ENCODE measurements at regions not wholly inside any gene's neighbourhood (a gene's known extent, or its start where the extent isn't known, plus 50 kb on each side); places are given as distances from the start of the nearest gene placed in this dataset.
"Not testable (repeated sequence)": the region's sequence is repeated elsewhere in the genome, so short reads cannot be mapped to it uniquely, and the experiment has no call there.

DNA sequence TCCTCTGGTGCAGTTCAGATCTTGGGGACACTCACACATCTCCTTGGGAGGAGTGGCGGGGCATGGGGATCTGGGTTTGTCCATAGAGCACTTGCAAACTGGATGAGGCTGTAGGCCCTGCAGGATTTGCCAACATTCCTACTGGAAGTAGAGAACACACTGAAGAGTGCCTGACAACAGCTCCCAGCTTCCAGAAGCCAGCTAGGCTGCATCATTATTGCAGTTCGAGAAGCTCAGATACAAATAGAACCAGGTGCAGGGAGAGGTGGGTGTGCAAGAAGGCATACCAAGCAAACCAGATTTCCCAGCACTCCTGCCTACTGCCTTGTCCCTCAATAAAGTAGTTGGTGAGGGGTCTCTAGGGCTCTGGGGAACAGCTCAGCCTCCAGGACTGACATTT, 52.5 kb downstream of the RHOB start:
- no peak for DNase-seq (ENCODE audit: low read depth, low spot score)
- Histone ChIP-seq H3K36me3 (ENCODE audit: insufficient read depth, insufficient read length, low read length) (no peaks in the 10 kb centered on the region), H3K27me3 (ENCODE audit: insufficient read depth, insufficient read length) (no peaks in the 10 kb centered on the region), H3K9ac (ENCODE audit: insufficient read length, low read depth) (no peak overlapping the region), H3K4me3 (ENCODE audit: insufficient read length, low read depth) (no peak overlapping the region), H3K9me3 (ENCODE audit: insufficient read depth, low read length) (no peaks in the 10 kb centered on the region), H3K4me1 (ENCODE audit: insufficient read depth, insufficient read length) (peaks cover 3% of the 10 kb centered on the region)
- no peak for TF ChIP-seq YY1 (IDR thresholded peaks at IDR 0.05; ENCODE audit: insufficient read depth, insufficient read length)
- TF ChIP-seq SUZ12 (IDR thresholded peaks at IDR 0.05; ENCODE audit: extremely low read depth, insufficient read depth, insufficient read length) = no peak
- TF ChIP-seq ZNF274 (IDR thresholded peaks at IDR 0.05; ENCODE audit: low read depth, low read length) = no peak

GRCh38 chr2:20501974-20502373, 55.1 kb downstream of the RHOB start:
- H3K4me1 ChIP-seq (ENCODE audit: insufficient read depth, insufficient read length) = peaks cover 2% of the 10 kb centered on the region
- no peak for TF ChIP-seq SUZ12 (IDR thresholded peaks at IDR 0.05; ENCODE audit: extremely low read depth, insufficient read depth, insufficient read length)
- TF ChIP-seq ZNF274 (IDR thresholded peaks at IDR 0.05; ENCODE audit: low read depth, low read length) = no peak
- no peak for TF ChIP-seq YY1 (IDR thresholded peaks at IDR 0.05; ENCODE audit: insufficient read depth, insufficient read length)
- H3K27me3 ChIP-seq (ENCODE audit: insufficient read depth, insufficient read length) = no peaks in the 10 kb centered on the region
- no peaks in the 10 kb centered on the region for H3K9me3 ChIP-seq (ENCODE audit: insufficient read depth, low read length)
- no peak overlapping the region for H3K9ac ChIP-seq (ENCODE audit: insufficient read length, low read depth)
- no peak overlapping the region for H3K4me3 ChIP-seq (ENCODE audit: insufficient read length, low read depth)
- H3K36me3 ChIP-seq (ENCODE audit: insufficient read depth, insufficient read length, low read length) = no peaks in the 10 kb centered on the region
- no peak for DNase-seq (ENCODE audit: low read depth, low spot score)

- DNase-seq (ENCODE audit: low read depth, low spot score); H3K36me3 ChIP-seq (ENCODE audit: insufficient read depth, insufficient read length, low read length); H3K9ac ChIP-seq (ENCODE audit: insufficient read length, low read depth); H3K27me3 ChIP-seq (ENCODE audit: insufficient read depth, insufficient read length); H3K9me3 ChIP-seq (ENCODE audit: insufficient read depth, low read length); H3K4me3 ChIP-seq (ENCODE audit: insufficient read length, low read depth); H3K4me1 ChIP-seq (ENCODE audit: insufficient read depth, insufficient read length): not testable (repeated sequence)
Measured at GRCh38 chr2:20502496-20502895, 55.6 kb downstream of the RHOB start.

GRCh38 chr2:20504174-20504573, 57.3 kb downstream of the RHOB start:
- no peak overlapping the region for H3K9ac ChIP-seq (ENCODE audit: insufficient read length, low read depth)
- no peaks in the 10 kb centered on the region for H3K27me3 ChIP-seq (ENCODE audit: insufficient read depth, insufficient read length)
- no peak for DNase-seq (ENCODE audit: low read depth, low spot score)
- peaks cover 2% of the 10 kb centered on the region for H3K4me1 ChIP-seq (ENCODE audit: insufficient read depth, insufficient read length)
- H3K4me3 ChIP-seq (ENCODE audit: insufficient read length, low read depth) = no peak overlapping the region
- no peaks in the 10 kb centered on the region for H3K9me3 ChIP-seq (ENCODE audit: insufficient read depth, low read length)
- H3K36me3 ChIP-seq (ENCODE audit: insufficient read depth, insufficient read length, low read length) = no peaks in the 10 kb centered on the region
- TF ChIP-seq SUZ12 (IDR thresholded peaks at IDR 0.05; ENCODE audit: extremely low read depth, insufficient read depth, insufficient read length) (no peak), ZNF274 (IDR thresholded peaks at IDR 0.05; ENCODE audit: low read depth, low read length) (no peak)

DNA sequence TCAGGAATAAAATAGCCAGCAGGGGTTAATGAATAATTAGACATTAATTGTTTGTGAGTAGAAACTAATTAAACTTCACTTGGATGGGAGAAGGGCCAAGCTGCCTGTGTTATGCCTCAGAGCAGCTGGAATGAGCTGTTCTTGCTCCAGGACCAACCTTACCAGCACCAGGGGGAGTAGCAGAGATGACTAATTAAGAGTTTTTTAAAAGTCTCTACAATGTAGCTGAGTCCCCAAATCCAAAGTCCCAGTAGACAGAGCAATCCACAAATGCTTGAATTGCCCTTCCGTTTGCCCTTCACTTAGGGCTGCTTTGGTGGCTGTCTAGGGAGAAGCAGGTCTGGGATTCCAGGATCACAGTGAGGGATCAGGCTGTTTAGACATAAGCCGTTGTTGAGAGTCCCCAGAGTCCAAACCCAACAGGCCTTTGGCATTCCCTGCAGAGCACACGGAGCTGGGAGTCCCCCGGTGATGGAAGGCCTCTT, 59.4 kb downstream of the RHOB start:
- no peak overlapping the region for H3K4me3 ChIP-seq (ENCODE audit: insufficient read length, low read depth)
- no peak overlapping the region for H3K9ac ChIP-seq (ENCODE audit: insufficient read length, low read depth)
- H3K27me3 ChIP-seq (ENCODE audit: insufficient read depth, insufficient read length) = no peaks in the 10 kb centered on the region
- TF ChIP-seq SUZ12 (IDR thresholded peaks at IDR 0.05; ENCODE audit: extremely low read depth, insufficient read depth, insufficient read length) (no peak), ZNF274 (IDR thresholded peaks at IDR 0.05; ENCODE audit: low read depth, low read length) (no peak), YY1 (IDR thresholded peaks at IDR 0.05; ENCODE audit: insufficient read depth, insufficient read length) (no peak)
- no peak for DNase-seq (ENCODE audit: low read depth, low spot score)
- H3K36me3 ChIP-seq (ENCODE audit: insufficient read depth, insufficient read length, low read length) = no peaks in the 10 kb centered on the region
- no peaks in the 10 kb centered on the region for H3K9me3 ChIP-seq (ENCODE audit: insufficient read depth, low read length)
- H3K4me1 ChIP-seq (ENCODE audit: insufficient read depth, insufficient read length) = peaks cover 2% of the 10 kb centered on the region

GRCh38 chr2:20507166-20507692, 60.4 kb downstream of the RHOB start:
- no peak overlapping the region for H3K9ac ChIP-seq (ENCODE audit: insufficient read length, low read depth)
- peaks cover 2% of the 10 kb centered on the region for H3K4me1 ChIP-seq (ENCODE audit: insufficient read depth, insufficient read length)
- no peaks in the 10 kb centered on the region for H3K9me3 ChIP-seq (ENCODE audit: insufficient read depth, low read length)
- H3K27me3 ChIP-seq (ENCODE audit: insufficient read depth, insufficient read length) = no peaks in the 10 kb centered on the region
- H3K36me3 ChIP-seq (ENCODE audit: insufficient read depth, insufficient read length, low read length) = no peaks in the 10 kb centered on the region
- DNase-seq (ENCODE audit: low read depth, low spot score) = no peak
- TF ChIP-seq SUZ12 (IDR thresholded peaks at IDR 0.05; ENCODE audit: extremely low read depth, insufficient read depth, insufficient read length) (no peak), YY1 (IDR thresholded peaks at IDR 0.05; ENCODE audit: insufficient read depth, insufficient read length) (no peak), ZNF274 (IDR thresholded peaks at IDR 0.05; ENCODE audit: low read depth, low read length) (no peak)
- H3K4me3 ChIP-seq (ENCODE audit: insufficient read length, low read depth) = no peak overlapping the region

DNA sequence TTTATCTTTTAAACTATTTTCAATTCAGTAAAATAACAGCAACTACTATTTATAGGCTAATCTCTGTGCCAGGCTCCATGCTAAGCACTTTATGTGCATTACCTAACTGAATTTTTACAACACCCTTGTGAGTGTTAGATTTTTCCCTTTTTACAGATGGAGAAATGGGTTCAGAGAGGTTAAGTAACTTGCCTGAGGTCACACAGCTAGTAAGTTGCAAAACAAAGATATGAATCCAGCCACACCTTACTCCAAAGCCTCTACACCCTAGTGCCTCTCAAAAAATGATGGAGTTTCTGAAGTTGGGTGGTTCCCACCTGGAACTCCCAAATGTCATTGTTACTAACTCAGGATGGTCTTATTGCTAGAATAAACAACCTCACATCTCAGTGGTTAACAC, 60.8 kb downstream of the RHOB start:
- DNase-seq (ENCODE audit: low read depth, low spot score) = no peak
- H3K4me1 ChIP-seq (ENCODE audit: insufficient read depth, insufficient read length) = peaks cover 2% of the 10 kb centered on the region
- no peaks in the 10 kb centered on the region for H3K36me3 ChIP-seq (ENCODE audit: insufficient read depth, insufficient read length, low read length)
- no peak overlapping the region for H3K4me3 ChIP-seq (ENCODE audit: insufficient read length, low read depth)
- H3K9ac ChIP-seq (ENCODE audit: insufficient read length, low read depth) = no peak overlapping the region
- TF ChIP-seq YY1 (IDR thresholded peaks at IDR 0.05; ENCODE audit: insufficient read depth, insufficient read length) (no peak), ZNF274 (IDR thresholded peaks at IDR 0.05; ENCODE audit: low read depth, low read length) (no peak), SUZ12 (IDR thresholded peaks at IDR 0.05; ENCODE audit: extremely low read depth, insufficient read depth, insufficient read length) (no peak)
- no peaks in the 10 kb centered on the region for H3K9me3 ChIP-seq (ENCODE audit: insufficient read depth, low read length)
- H3K27me3 ChIP-seq (ENCODE audit: insufficient read depth, insufficient read length) = no peaks in the 10 kb centered on the region

- no peak for DNase-seq (ENCODE audit: low read depth, low spot score)
- Histone ChIP-seq H3K36me3 (ENCODE audit: insufficient read depth, insufficient read length, low read length) (no peaks in the 10 kb centered on the region), H3K27me3 (ENCODE audit: insufficient read depth, insufficient read length) (no peaks in the 10 kb centered on the region), H3K4me3 (ENCODE audit: insufficient read length, low read depth) (no peak overlapping the region), H3K4me1 (ENCODE audit: insufficient read depth, insufficient read length) (peaks cover 4% of the 10 kb centered on the region), H3K9ac (ENCODE audit: insufficient read length, low read depth) (no peak overlapping the region), H3K9me3 (ENCODE audit: insufficient read depth, low read length) (no peaks in the 10 kb centered on the region)
- TF ChIP-seq SUZ12 (IDR thresholded peaks at IDR 0.05; ENCODE audit: extremely low read depth, insufficient read depth, insufficient read length) (no peak), ZNF274 (IDR thresholded peaks at IDR 0.05; ENCODE audit: low read depth, low read length) (no peak), YY1 (IDR thresholded peaks at IDR 0.05; ENCODE audit: insufficient read depth, insufficient read length) (no peak)
Measured at GRCh38 chr2:20509301-20509769, 62.5 kb downstream of the RHOB start.

All from NT2/D1 (cell line).